GM19467 (cell line): ENCODE measurements at regions not wholly inside any gene's neighbourhood (a gene's known extent, or its start where the extent isn't known, plus 50 kb on each side); places are given as distances from the start of the nearest gene placed in this dataset.
"Not testable (repeated sequence)": the region's sequence is repeated elsewhere in the genome, so short reads cannot be mapped to it uniquely, and the experiment has no call there.

Experiments used
- ATAC-seq: cut with Tn5 transposase; IDR thresholded peaks from one replicate; pipeline ENCODE4 v1.9.1; 2021; ENCODE audit warnings: mild to moderate bottlenecking, moderate library complexity; ENCODE audit not compliant: unreplicated experiment

DNA sequence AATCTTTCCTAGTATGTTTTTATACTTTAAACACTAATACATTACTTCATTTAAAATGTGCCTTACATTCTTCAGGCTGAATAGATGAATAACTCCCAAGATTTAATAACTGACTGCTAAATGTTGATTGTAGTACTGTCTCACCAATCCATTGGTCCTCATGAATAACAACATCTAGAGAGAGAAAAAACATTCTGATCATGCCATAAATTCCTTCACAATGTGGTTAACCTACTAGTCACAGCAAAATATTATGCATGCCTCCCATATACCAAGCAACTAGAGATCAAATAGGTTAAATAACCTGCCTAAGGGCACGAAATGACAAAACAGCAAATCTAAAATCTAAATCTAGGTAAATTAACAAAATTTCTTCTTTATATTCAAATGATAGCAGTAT is 66.2 kb downstream of the SYT15 start:
- ATAC-seq: not testable (repeated sequence)

DNA sequence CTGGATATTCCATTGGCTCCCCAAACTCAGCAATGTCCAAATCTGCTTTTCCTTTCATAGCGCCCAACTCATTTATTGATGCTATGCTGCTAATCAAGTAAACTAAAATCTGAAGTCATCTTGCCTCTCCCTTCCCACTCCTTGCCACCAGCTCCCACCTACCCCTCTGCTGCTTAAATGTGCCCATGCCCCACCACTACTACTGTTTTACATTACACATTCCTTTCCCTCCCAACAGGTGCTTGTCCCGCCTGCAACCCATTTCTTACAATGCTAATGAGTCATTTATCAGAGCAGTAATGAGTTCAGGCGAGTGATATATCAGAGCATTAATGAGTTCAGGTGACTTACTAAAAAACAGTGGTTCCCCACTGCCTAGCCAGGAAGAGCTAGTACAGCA is 67.2 kb downstream of the SYT15 start:
- ATAC-seq: not testable (repeated sequence)

DNA sequence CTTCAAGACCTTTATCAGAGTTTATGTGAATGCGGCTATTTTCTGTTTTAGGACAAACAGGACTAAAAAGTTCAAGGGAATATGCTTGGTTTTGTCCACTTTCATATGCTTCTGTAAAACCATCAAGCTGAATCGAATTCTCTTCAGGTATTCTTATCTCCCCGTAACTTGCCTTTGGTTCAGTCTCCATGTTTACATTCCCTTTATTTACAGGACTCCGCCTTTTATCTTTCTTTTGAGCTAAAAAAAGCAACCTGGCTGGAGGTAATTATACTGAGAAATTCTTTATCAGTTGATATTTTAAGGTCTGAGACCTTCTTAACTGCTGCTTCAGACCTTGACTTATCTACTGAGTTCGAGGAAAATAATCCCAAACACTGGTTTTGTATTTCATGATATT is 72.0 kb downstream of the SYT15 start:
- not testable (repeated sequence) for ATAC-seq

DNA sequence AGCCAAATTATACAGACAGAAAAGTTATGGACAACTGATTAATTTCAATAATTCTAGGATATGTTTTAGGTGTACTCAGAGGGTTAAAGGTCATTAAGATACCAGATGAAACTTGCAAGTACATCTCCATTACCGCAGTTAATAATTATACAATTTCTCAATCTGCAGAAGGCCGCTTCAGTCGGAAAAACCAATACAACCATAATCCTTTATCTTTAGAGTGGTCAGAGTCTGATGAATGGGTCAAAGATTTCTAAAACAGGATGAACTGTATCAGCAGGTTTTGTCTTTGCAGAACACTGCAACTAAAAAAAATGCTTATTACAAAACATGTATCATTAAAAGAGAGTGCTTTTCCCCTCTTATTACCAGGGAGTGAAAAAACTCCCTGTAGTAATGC is 78.5 kb downstream of the SYT15 start:
- not testable (repeated sequence) for ATAC-seq

DNA sequence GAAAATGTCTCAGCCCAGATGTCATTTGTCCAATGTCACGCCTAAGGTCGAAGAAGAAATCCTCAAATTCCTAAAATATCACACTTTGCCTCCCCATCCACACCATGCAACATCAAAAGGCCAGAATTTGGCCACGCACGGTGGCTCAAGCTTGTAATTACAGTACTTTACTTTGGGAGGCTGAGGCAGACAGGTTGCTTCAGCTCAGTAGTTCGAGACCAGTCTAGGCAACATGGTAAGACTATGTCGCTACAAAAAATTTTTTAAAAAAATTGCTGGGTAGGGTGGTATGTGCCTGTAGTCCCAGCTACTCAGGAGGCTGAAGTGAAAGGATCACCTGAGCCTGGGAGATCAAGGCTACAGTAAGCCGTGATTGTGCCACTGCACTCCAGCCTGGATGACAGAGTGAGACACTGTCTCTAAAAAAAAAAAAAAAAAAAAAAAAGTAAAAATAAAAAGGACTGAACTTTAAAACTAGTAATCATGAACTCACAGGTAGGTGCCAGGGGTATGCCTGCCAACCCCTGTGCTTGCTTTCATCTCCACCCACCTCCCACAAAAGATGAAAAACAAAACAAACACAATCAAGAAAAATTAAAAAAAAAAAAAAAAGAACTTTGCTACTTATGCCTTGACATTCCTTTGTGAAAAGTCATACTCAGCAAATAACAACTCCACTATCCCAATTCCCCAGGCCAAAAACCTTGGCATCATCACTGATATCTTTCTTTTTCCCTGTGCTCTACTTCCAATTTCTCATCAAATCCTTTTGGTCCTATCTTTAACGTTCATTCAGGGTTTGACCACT is 81.3 kb downstream of the SYT15 start:
- ATAC-seq: not testable (repeated sequence)

DNA sequence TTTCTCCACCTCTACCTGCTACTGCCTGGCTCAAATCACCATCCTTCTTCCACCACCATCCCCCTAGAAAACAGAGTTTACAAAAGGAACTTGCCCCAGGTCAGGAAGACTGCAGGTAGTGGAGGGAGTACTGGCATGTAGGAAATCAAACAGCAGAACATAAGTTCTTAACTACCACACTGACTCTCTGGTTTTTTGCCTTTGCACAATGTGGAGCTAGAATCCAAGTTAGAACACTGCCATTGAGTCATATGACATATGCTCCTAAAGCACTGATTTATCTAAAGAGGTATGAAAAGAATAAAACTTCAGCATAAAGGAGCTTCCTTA is 81.9 kb downstream of the SYT15 start:
- ATAC-seq: not testable (repeated sequence)

DNA sequence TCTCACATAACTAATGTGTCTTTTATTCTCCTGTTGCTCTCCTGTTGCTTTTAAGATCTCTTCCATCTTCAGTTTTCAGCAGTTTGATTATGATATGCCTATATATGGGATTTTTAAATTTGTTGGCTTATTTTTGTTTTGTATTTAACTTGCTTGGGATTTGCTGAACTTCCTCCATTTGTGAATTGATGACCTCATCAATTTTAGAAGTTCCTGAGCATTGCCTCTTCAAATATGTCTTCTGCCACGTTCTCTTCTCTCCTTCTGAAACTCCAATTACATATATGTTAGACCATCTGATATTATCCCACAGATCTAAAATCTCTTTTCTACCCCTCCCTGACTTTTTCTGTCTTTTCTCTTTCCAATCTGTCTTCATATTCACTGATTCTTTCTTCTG is 86.6 kb downstream of the SYT15 start:
- not testable (repeated sequence) for ATAC-seq

DNA sequence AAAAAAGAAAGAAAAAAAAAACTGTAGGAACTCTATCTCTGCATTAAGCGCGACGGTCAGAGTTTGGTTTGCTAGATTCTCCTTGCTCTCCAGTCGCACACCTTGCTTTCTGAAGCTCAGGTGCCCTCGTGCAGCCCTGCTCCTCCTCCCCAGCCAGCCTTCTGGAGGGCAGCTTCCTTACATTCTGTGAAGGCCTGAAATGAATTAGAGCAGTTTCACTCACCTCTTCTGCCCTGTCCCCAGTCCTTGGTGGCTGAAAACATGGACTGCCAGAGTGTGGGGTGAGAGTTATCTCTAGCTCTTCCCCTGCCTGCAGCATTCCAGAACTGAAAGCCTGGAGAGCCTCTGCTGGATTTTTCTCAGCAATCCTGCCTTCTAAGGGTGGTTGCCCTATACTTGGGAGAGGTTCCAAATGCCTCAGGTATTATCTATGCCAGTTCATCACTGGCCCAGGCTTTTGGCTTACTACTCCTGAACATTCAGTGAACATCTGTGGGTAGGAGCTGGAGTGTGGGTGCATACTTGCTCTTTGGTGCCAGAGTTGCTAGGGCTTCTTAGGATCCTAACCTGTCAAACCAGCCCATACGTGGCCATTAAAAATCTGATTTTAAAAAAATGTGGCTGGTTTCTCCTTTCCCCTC is 89.5 kb downstream of the SYT15 start:
- not testable (repeated sequence) for ATAC-seq

DNA sequence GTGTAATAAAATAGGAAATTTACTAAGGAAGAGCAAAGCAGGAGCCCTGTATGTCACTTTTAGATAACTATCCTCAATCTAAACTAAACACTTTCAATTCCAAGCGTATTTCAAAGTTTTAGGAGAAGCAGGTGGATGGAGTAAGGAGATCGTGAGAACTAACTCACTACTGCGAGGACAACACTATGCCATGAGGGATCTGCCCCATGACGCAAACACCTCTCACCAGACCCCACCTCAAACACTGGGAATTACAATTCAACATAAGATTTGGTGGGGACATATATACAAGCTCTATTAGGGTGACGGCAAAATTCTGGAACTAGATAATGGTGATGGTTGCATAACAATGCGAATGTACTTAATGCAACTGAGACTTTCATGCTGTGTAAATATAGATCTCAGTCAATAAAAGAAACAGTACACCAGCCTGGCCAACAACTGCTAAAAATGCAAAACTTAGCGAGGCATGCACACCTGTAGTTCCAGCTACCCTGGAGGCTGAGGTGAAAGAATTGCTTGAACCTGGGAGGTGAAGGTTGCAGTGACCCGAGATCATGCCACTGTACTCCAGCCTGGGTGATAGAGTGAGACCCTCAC is 99.0 kb downstream of the SYT15 start:
- ATAC-seq: not testable (repeated sequence)

DNA sequence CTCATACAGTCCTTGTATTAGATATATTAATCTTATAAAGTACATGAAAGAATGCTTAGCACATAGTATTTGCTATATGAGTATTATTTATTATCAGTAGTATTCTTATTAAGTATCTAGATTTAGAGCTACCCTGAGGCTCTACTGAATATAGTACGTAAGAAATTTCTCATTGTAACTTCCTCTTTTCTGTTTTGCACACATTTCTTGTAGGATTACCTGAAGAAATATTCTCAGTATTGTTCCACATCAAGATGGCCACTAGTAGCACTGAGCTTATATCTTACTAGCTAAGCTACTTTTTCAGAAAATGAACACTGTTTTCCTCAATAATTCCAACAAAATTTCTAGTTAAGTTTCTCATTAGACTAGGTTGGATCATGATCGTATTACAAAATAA is 112.5 kb downstream of the SYT15 start:
- not testable (repeated sequence) for ATAC-seq

DNA sequence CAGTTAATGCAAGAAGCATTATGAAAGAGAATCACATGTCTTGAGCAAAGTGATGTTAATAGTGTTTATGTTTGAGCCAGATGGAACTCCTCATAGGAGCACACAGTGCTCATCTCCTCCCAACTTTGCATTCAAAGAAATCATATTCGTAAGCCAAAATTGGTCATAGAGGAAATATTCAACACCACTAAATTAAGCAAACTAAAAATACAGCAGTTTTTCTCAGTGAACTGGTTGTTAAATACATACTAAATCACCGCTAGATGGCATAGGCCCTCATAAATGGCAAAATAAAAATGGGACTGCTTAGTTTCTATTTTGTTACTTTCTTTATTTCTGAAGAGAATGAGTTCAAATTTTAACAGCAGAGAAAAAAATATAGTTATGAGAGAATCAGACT is 114.3 kb downstream of the SYT15 start:
- ATAC-seq: not testable (repeated sequence)

DNA sequence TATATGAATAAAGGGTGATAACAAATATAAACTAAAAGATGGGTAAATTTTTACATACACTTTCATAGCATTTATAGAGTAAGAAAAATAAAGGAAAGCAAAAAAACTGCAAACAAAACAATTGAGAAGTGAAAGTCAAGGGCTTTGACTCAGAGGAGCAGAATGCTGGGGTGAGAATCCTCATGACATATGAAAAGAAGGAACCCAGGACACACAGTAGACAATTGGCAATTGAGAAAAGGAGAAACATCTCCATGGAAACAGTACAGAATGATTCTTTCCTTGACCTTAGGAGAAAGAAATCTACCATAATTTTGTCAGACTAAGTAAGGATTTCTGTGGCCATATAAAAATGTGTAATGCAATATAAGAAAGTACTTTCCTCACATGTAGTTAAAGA is 138.3 kb downstream of the SYT15 start:
- ATAC-seq: not testable (repeated sequence)

DNA sequence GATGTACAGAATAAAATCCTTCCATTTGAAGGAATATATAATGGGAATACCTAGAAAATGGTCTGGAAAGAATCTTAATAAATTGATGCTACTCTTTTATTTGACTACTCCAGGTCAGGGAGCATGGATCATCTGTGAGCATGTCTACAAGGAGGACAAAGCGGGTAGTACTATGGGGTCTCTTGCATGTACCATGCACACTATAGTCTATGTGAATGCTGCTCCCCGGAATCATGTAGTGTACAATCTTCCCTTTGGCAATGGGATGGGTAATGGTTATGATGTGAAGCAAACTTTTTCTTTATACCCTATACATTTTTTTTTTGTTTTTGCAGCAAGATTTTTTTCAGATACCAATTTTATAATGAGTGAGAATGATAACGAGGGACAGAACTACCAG is 139.1 kb downstream of the SYT15 start:
- ATAC-seq: not testable (repeated sequence)

DNA sequence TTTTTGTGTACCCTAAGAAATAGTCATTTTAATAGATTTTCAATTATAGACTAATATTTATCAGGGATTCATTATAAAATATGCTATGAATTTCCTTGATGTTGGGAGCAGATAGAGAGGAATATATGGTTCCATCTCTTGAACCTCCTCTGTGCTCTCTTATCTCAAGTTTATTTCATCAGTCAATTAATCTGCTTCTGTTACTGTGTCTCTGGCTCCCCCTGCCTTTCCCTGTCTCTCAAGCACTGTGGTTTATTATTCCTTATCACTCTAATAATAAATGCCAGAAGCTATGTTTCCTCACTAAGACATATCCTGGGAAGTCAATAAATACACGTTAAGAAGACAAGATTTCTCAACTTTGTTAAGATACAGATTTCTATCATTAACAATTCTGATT is 141.5 kb downstream of the SYT15 start:
- not testable (repeated sequence) for ATAC-seq

DNA sequence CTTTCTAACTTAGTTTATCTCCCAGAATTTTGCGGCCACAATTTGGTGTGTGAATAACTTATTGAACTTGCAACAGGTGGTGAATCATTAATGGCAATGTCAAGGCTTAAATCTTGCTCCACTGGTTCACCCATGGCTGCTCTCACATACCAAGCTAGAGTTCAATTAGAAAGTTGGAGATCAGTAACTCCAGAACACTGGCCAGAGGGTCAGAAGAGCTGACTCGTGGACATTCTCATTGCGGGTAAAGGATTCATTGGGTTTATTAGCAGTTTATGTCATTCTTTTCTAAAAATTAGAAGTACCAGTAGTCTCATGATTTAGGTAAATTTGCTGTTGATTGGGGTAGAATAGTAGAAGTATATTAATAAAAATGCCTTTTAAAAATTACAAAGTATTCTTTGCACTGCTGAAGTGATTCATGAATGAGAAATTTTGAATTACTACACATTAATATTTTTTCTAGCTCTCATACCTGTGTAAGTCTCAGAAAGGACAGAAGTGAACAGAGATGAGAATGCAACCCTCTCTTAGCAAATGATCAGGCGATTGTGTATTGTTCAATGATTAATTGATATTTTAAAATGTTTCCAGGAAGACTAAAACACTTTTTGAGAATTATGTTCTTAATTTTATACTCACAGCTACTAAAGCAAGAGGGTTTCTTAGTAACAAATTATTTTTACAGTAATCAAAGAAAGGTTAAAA is 142.0 kb downstream of the SYT15 start:
- ATAC-seq: not testable (repeated sequence)

DNA sequence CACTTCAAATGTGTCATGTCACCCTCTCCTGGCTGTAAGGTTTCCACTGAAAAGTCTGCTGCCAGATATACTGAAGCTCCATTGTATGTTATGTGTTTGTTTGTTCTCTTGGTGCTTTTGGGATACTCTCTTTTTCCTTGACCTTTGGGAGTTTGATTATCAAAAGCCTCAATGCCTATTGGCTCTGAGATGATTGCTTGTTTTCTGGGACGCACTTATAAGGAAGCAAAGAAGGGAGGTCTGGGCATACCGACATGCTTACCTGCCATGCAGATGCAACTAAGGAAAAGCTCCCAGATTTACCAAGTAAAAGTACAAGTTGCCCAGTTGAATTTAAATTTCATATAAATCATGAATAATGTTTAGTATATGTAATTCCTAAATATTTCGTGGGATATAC is 145.3 kb downstream of the SYT15 start:
- ATAC-seq: not testable (repeated sequence)

DNA sequence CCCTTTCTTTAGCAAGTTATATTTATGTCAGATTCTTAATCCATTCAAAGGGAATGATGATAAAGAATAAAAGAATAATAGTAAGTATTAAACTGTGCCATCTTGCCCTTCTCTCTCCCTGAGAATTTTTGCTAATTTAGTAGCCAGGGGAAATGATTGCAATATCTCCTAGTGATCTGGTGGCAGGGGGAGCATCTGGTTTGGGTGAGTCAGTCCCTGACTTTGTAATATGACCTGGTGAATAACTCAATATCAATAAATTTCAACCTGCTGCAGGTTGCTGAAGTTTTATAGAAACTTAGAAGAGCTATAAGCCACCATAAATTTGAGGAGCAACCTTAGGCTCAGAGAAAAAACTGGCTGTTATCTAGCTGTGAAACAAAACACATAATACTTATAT is 149.4 kb downstream of the SYT15 start:
- ATAC-seq: not testable (repeated sequence)

DNA sequence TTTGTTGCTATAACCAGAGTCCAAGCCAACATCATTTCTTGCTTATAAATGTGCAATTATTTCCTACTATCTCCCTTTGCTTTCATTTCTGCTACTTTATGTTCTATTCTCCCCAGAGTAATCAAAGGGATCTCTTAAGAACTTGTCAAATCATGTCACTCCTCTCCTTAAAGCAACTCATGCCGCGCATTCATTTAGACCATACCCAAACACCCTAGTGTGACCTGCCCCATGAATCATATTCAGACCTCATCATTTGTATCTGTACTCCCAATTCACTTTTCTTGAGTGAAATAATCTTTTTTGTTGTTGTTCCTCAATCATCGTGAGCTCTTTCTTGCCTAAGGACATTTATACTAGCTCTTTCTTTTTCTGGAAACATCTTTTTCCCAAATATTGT is 151.8 kb downstream of the SYT15 start:
- not testable (repeated sequence) for ATAC-seq

DNA sequence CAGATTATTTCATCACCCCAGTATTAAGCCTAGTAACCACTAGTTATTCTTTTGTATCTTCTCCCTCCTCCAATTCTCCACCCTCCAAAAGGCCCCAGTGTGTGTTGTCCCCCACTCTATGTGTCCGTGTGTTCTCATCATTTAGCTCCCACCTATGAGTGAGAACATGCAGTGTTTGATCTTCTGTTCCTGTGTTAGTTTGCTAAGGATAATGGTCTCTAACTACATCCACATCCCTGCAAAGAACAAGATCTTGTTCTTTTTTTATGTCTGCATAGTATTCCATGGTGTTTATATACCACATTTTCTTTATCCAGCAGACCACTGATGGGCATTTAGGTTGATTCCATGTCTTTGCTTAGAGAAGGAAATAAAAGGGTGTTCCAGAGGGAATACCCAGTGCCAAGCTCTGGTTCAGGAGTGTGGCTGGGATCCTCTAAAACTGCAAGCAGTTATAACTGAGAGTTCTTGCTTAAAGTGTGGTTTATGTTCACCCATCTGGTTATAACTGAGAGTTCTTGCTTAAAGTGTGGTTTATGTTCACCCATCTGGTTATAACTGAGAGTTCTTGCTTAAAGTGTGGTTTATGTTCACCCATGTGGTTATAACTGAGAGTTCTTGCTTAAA is 154.8 kb downstream of the SYT15 start:
- not testable (repeated sequence) for ATAC-seq

DNA sequence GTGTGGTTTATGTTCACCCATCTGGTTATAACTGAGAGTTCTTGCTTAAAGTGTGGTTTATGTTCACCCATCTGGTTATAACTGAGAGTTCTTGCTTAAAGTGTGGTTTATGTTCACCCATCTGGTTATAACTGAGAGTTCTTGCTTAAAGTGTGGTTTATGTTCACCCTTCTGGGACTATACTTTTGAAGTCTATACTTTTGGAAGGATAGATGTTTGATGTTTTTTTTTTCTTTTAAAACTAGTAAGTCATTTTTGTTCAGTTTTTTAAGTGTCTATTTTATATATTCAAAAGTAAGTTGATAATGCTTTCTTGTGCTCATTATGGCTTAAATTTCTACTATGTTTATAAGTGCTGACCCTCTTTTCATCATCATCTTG is 155.3 kb downstream of the SYT15 start:
- not testable (repeated sequence) for ATAC-seq

DNA sequence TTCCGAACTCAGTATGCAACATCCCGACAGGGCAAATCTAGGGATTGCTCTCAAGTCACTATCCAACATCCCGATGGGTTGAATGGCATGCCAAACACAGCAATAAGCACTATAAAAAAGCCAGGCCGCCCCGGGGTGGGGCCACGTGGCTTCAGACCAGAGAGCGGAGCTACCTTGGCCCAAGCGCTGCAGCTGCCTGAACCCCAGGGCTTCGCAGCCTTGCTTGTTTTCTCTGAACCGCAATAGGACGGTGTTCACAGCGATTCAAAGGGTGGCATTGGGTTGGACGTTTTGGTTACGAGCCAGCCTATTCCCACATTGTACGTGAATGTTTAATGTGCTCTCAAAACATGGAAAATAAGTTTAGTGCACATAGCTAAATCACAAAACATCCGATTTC is 161.0 kb downstream of the SYT15 start:
- not testable (repeated sequence) for ATAC-seq
